GM12874 (cell line): ENCODE measurements at regions not wholly inside any gene's neighbourhood (a gene's known extent, or its start where the extent isn't known, plus 50 kb on each side); places are given as distances from the start of the nearest gene placed in this dataset.

ENCODE experiments used
- CTCF ChIP-seq: IDR thresholded peaks from 2 replicates; pipeline ENCODE4 v1.5.1; 2011; ENCODE audit warnings: low read depth, mild to moderate bottlenecking, control low read depth, low read length, moderate library complexity; ENCODE audit not compliant: insufficient read depth

- no peak for TF ChIP-seq CTCF
Measured at GRCh38 chrX:122788216-122788615, 395.9 kb upstream of the GRIA3 start.

GRCh38 chrX:122790376-122791095 is 393.5 kb upstream of the GRIA3 start:
- TF ChIP-seq CTCF = no peak

GRCh38 chrX:122813876-122814275 is 370.2 kb upstream of the GRIA3 start:
- no peak for TF ChIP-seq CTCF

- TF ChIP-seq CTCF = no peak
Measured at GRCh38 chrX:122816288-122816687, 367.8 kb upstream of the GRIA3 start.

- TF ChIP-seq CTCF = no peak
Measured at GRCh38 chrX:122817321-122817955, 366.6 kb upstream of the GRIA3 start.

GRCh38 chrX:122818068-122818467 is 366.0 kb upstream of the GRIA3 start:
- no peak for TF ChIP-seq CTCF

- TF ChIP-seq CTCF = no peak
Measured at GRCh38 chrX:122833230-122833629, 350.8 kb upstream of the GRIA3 start.
